ENCODE measurements at regions not wholly inside any gene's neighbourhood (a gene's known extent, or its start where the extent isn't known, plus 50 kb on each side); places are given as distances from the start of the nearest gene placed in this dataset.

DNA sequence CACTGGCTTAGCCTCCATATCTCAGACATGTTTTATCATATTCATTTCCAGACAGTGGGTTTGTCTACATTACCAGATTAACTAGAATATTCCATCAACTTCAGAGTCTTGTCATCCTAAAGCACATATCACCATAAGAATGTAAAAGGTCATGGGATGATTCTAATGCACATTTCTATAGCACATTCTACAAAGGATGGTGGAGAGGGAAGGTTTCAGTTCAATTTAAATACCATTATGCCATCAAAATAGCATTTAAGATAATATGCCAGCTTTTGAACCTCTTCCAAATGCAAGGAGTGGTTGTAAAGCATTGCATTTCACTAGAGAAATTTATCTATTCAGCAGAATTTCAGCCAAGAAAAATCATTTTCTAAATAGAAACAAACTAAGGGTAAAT is 970.5 kb downstream of the TTLL7 start:
- Histone ChIP-seq H3F3A (ENCODE audit: low read depth) (no peaks in the 10 kb centered on the region), H3K9ac (no peak overlapping the region), H3K4me3 (no peak overlapping the region), H3K9me3 (ENCODE audit: low read depth) (no peaks in the 10 kb centered on the region), H3K27ac (no peak overlapping the region), H3K79me2 (ENCODE audit: low read depth) (no peaks in the 10 kb centered on the region), H3K4me1 (peaks cover 9% of the 10 kb centered on the region), H3K27me3 (no peaks in the 10 kb centered on the region), H3K4me2 (peak overlapping the region; percentile 18), H4K20me1 (ENCODE audit: low read depth) (no peaks in the 10 kb centered on the region), H3K36me3 (no peaks in the 10 kb centered on the region), H2AFZ (replicated peaks) (no peak overlapping the region)
- DNase-seq (ENCODE audit: low spot score): no peak
- no peak overlapping the region for H3K27ac Mint-ChIP-seq
- H3K36me3 Mint-ChIP-seq: peaks cover 2% of the 10 kb centered on the region
- H3K9me3 Mint-ChIP-seq: peaks cover 11% of the 10 kb centered on the region
- H3K4me3 Mint-ChIP-seq: no peak overlapping the region
- peaks cover 8% of the 10 kb centered on the region for H3K27me3 Mint-ChIP-seq (ENCODE audit: insufficient read depth, low read depth)
- peaks cover 4% of the 10 kb centered on the region for H3K4me1 Mint-ChIP-seq
- TF ChIP-seq CTCF (IDR thresholded peaks at IDR 0.05): no peak
- TF ChIP-seq EZH2phosphoT487 (IDR thresholded peaks at IDR 0.05): no peak
- no peak for TF ChIP-seq EZH2 (IDR thresholded peaks at IDR 0.05)

DNA sequence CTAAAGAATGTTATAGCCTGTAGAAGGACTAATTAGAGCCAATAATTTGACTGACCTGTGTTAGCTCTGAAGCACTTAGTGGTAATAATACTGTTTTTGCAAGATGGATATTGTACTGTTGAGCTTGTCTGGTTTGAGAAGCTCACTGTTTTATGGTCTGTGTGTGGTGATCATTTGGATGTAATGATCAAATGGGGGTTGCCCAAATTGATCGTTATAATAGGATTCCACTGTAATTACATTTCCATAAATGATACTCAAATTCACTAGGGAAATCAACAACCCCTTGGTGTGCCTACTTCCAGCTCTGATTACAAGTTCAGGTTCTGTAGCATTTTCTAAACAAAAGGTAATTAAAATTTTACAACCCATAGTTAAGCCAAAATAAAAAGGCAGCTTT is 971.4 kb downstream of the TTLL7 start:
- no peak overlapping the region for H3K4me3 Mint-ChIP-seq
- TF ChIP-seq EZH2 (IDR thresholded peaks at IDR 0.05): no peak
- no peak for TF ChIP-seq EZH2phosphoT487 (IDR thresholded peaks at IDR 0.05)
- TF ChIP-seq CTCF (IDR thresholded peaks at IDR 0.05): no peak
- H3K4me2 ChIP-seq: no peak overlapping the region
- H3K27ac Mint-ChIP-seq: no peak overlapping the region
- no peaks in the 10 kb centered on the region for H3K36me3 Mint-ChIP-seq
- peaks cover 9% of the 10 kb centered on the region for H3K4me1 ChIP-seq
- H3K9ac ChIP-seq: no peak overlapping the region
- H3K9me3 ChIP-seq (ENCODE audit: low read depth): no peaks in the 10 kb centered on the region
- peaks cover 4% of the 10 kb centered on the region for H3K4me1 Mint-ChIP-seq
- no peak overlapping the region for H2AFZ ChIP-seq (replicated peaks)
- no peak overlapping the region for H3K27ac ChIP-seq
- H4K20me1 ChIP-seq (ENCODE audit: low read depth): no peaks in the 10 kb centered on the region
- H3K27me3 ChIP-seq: no peaks in the 10 kb centered on the region
- H3K4me3 ChIP-seq: no peak overlapping the region
- no peaks in the 10 kb centered on the region for H3K36me3 ChIP-seq
- no peak for DNase-seq (ENCODE audit: low spot score)
- H3F3A ChIP-seq (ENCODE audit: low read depth): no peaks in the 10 kb centered on the region
- no peaks in the 10 kb centered on the region for H3K79me2 ChIP-seq (ENCODE audit: low read depth)
- H3K9me3 Mint-ChIP-seq: peaks cover 5% of the 10 kb centered on the region
- H3K27me3 Mint-ChIP-seq (ENCODE audit: insufficient read depth, low read depth): peaks cover 5% of the 10 kb centered on the region

GRCh38 chr1:83026745-83027144 is 972.2 kb downstream of the TTLL7 start:
- Mint-ChIP-seq H3K27ac (no peak overlapping the region), H3K4me3 (no peak overlapping the region), H3K9me3 (peaks cover 5% of the 10 kb centered on the region), H3K27me3 (ENCODE audit: insufficient read depth, low read depth) (peaks cover 5% of the 10 kb centered on the region), H3K4me1 (peaks cover 4% of the 10 kb centered on the region), H3K36me3 (no peaks in the 10 kb centered on the region)
- Histone ChIP-seq H3K27me3 (no peaks in the 10 kb centered on the region), H3K27ac (no peak overlapping the region), H3K4me1 (peaks cover 9% of the 10 kb centered on the region), H3K36me3 (no peaks in the 10 kb centered on the region), H3K9me3 (ENCODE audit: low read depth) (no peaks in the 10 kb centered on the region), H3K79me2 (ENCODE audit: low read depth) (no peaks in the 10 kb centered on the region), H4K20me1 (ENCODE audit: low read depth) (no peaks in the 10 kb centered on the region), H3K9ac (no peak overlapping the region), H3F3A (ENCODE audit: low read depth) (no peaks in the 10 kb centered on the region), H3K4me3 (no peak overlapping the region), H3K4me2 (no peak overlapping the region), H2AFZ (replicated peaks) (no peak overlapping the region)
- no peak for DNase-seq (ENCODE audit: low spot score)
- TF ChIP-seq CTCF (IDR thresholded peaks at IDR 0.05): no peak
- no peak for TF ChIP-seq EZH2 (IDR thresholded peaks at IDR 0.05)
- no peak for TF ChIP-seq EZH2phosphoT487 (IDR thresholded peaks at IDR 0.05)
